H1 (cell line): ENCODE measurements at regions not wholly inside any gene's neighbourhood (a gene's known extent, or its start where the extent isn't known, plus 50 kb on each side); places are given as distances from the start of the nearest gene placed in this dataset.

Source experiments
- ASH2L ChIP-seq: fragments of 200-600, 300-600 bp; sonication (generic); IDR thresholded peaks from one replicate; pipeline ENCODE4 v1.7.1; 2017; ENCODE audit warnings: low read length
- CHD7 ChIP-seq: fragments of 300-600 bp; sonication (generic); IDR thresholded peaks from 2 replicates; pipeline ENCODE4 v1.7.1; 2012; ENCODE audit warnings: low read length, moderate library complexity, mild to moderate bottlenecking, inconsistent platforms; ENCODE audit not compliant: insufficient replicate concordance
- CTCF ChIP-seq, 3 experiments: IDR thresholded peaks; 1 replicate in 2 of 3; 2 replicates in 1 of 3; pipeline versions ENCODE4 v1.5.1 to v1.6.1; 2011; ENCODE audit warnings: low read length in 3 of 3, mild to moderate bottlenecking in 3 of 3, inconsistent platforms in 2 of 3, low read depth in 1 of 3, moderate library complexity in 1 of 3; ENCODE audit not compliant: insufficient read depth in 1 of 3; ENCODE audit errors: control extremely low read depth in 1 of 3
- E2F6 ChIP-seq: IDR thresholded peaks from 2 replicates; pipeline ENCODE4 v1.6.1; 2012; ENCODE audit warnings: inconsistent platforms
- EZH2 ChIP-seq: fragments of 200-600 bp; sonication (generic); IDR thresholded peaks from 2 replicates; pipeline ENCODE4 v1.7.1; 2012; ENCODE audit warnings: low read depth, mild to moderate bottlenecking, moderate library complexity, low read length, inconsistent platforms; ENCODE audit not compliant: severe bottlenecking
- GABPA ChIP-seq: IDR thresholded peaks from 2 replicates; pipeline ENCODE4 v1.6.1; 2011; ENCODE audit warnings: mild to moderate bottlenecking, low read length, moderate library complexity, borderline replicate concordance; ENCODE audit not compliant: insufficient read depth
- KDM1A ChIP-seq: fragments of 200-600, 300-600 bp; sonication (generic); IDR thresholded peaks from 2 replicates; pipeline ENCODE4 v1.7.1; 2016; ENCODE audit warnings: mild to moderate bottlenecking, low read length, borderline replicate concordance
- MAFK ChIP-seq: IDR thresholded peaks from 2 replicates; pipeline ENCODE4 v1.6.1; 2012; ENCODE audit warnings: low read depth, mild to moderate bottlenecking, improper control_type of control experiment, low read length
- POLR2AphosphoS5 ChIP-seq: IDR thresholded peaks from 2 replicates; pipeline ENCODE4 v1.6.1; 2011; ENCODE audit warnings: low read depth, low read length

- TF ChIP-seq CHD7 (no peak), GABPA (no peak), KDM1A (no peak), CTCF (IDR thresholded peaks at IDR 0.05; ENCODE audit: control extremely low read depth in 1 of 3, insufficient read depth in 1 of 3, low read depth in 1 of 3, low read length in 3 of 3) (no peak), EZH2 (no peak), MAFK (no peak), ASH2L (no peak), E2F6 (no peak), POLR2AphosphoS5 (no peak)
These were observed 523.4 kb upstream of the ARRDC3 start (continued) for GRCh38 chr5:91906494-91906893.
